Skin of body (tissue), 1 donor: ENCODE measurements at regions not wholly inside any gene's neighbourhood (a gene's known extent, or its start where the extent isn't known, plus 50 kb on each side); places are given as distances from the start of the nearest gene placed in this dataset.

Experiments
- DNase-seq: peaks from one replicate; lab custom pipeline; 2025; lab: John Stamatoyannopoulos, UW

DNA sequence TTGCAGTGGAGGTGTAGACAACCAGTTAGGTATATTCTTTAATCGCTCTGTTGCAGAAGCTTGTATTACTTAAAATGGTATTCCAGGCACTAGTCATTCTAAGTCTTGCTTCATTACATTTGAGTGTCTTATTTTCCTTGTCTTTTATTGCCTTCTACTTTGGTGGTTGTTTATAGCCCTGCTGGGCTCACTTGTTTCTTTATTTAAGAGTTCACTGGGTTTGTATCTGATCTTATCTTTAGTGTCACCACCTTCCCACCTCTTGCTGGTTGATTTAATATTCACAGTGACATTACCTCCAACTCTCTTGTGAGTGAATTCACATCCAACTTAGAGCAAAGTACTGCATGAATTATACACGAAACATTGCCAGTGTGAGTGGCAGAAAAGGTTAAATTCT, 83.6 kb upstream of the BNC2 start:
- no peak for DNase-seq

DNA sequence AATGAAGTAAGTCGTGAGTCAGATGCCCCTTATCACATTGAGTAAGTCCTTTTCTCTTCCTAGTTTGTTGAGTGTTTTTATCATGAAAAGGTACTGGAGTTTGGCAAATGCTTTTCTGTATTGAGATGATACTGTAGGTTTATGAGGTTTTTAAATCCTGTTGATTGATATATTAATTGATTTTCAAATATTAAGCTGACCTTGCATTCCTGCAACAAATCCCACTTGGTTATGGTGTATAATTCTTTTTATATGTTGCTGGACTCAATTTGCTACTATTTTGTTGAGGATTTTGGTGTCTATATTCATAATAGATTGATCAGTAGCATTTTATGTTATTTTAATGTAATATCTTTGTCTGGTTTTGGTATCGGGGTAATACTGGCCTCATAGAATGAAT, 81.0 kb upstream of the BNC2 start:
- no peak for DNase-seq

DNA sequence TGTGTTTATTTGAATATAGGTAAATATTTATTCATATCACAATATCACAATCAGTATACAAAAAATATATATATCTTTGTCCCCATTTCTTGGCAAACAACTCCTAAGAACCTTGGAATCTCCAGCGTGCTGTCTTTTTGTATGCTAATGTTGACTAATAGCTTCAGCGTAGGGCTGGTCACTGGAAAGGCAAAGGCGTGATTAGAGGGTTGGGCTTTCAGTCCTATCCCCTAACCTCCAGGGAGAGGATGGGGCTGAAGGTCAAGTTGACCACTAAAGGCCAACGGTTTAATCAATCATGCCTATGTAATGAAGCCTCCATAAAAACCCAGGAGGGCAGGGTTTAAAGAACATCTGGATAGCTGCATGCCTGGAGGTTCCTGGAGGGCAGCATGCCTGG, 79.6 kb upstream of the BNC2 start:
- no peak for DNase-seq

DNA sequence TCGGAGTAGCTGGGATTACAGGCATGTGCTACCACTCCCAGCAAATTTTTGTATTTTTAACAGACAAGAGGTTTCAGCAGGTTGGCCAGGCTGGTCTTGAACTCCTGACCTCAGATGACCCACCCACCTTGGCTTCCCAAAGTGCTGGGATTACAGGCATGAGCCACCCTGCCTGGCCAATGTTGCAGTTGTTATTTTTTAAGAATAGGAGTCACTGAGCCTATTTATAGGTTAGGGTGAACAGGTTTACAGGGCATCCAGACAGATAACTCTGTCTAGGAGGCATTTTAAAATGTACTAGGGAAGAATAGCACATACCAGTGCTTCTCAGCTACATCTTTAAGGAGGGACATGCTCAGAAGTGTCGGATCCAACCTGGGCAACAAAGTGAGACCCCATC, 60.1 kb upstream of the BNC2 start:
- DNase-seq = no peak

DNA sequence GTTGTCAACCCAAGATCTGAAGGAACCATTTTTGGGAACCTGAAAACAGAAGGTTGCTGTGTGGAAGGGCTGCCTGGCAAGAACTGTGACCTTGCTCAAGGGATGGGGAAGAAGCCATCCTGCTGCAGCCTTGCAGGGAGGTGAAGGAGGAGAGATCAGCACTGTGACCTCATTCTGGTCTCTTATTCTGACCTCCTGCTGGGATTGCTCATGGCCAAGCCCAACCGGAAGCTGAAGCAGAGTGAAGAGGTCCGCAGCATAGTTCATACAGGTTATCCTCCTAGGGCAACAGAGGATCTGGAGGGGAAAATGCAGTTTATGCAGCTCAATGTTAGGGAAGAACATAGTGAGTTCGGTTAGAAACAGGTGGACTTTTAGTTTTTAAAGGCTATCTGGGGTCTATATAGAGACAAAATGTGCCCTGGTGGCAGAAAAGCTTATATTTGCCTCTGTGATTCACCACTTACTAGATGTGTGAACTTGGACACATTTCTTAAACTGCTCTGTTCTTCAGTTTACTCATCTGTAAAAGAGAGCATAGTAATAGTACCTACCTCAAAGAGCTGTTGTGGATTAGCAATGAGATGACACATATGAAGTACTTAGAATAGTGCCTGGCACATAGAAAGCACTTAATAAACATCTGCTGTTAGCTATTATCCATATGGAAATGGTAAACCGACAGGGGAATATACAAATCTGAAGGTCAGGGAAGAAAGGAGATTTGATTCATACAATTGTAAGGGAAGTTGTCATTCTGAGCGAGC, 57.9 kb upstream of the BNC2 start:
- DNase-seq = no peak

DNA sequence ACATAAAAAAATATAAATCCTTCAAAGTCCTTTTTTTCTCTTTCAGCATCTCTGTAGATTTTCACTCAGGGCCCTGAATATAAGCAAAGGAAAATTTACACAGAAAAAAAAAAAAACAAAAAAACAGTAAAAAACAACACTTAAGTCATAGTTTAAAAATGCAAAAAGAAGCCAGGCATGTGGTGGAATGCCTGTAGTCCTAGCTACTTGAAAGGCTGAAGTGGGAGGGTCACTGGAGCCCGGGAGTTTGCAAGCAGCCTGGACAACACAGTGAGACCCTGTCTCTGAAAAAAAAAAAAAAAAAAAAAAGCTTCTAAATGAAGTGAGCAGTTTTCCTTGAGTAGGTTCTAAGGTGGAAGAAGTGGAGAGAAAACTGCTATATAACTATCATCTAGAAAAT, 55.0 kb upstream of the BNC2 start:
- DNase-seq = no peak

DNA sequence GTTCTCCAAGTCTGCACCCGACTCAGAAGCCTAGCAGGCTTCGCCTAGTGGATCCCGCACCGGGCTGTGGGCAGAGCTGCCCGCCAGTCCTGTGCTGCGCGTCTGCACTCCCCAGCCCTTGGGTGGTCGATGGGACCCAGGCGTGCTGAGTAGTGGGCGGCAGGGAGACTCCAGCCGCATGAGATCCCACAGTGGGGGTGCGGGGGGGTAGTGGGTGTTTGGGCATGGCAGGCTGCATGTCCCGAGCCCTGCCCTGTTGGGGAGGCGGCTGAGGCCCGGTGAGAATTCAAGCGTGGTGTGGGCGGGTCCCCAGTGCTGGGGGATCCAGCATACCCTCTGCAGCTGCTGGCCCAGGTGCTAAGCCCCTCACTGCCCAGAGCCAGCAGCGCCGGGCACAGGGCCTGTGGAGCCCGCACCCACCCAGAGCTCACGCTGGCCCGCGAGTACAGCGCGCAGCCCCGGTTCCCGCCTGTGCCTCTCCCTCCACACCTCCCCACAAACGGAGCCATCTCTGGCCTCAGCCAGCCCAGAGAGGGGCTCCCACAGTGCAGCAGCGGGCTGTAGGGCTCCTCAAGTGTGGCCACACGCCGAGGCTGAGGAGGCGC, 53.9 kb upstream of the BNC2 start:
- DNase-seq = no peak

DNA sequence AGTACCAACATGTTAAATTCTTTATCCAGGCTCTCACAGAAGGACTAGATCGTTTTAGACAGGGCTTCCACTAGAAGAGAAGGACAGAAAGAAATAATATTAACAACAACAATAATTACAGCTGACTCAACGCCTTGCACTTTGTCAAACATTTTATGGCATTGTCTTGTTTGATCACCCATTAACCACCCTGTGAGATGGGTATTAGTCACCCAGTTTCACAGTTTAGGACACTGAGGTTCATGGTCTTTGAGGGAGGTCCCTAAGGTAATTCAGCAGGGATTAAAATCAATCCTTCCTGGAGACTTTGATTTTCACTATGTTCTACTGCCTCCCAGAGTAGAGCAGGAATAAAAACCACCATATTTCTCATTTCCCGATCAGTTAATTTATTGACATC, 51.4 kb upstream of the BNC2 start:
- no peak for DNase-seq
